K562 (cell line): ENCODE measurements at regions not wholly inside any gene's neighbourhood (a gene's known extent, or its start where the extent isn't known, plus 50 kb on each side); places are given as distances from the start of the nearest gene placed in this dataset.

ENCODE experiments used
- ATAC-seq: fragments of 200-7000 bp; cut with Tn5 transposase; 3 replicates; pipeline ENCODE4 v1.9.1; 2020; ENCODE audit warnings: moderate library complexity
- BruUV-seq: library from RNA; stranded (reverse); fragments of 400-500 nt; replicated peaks from 2 replicates; lab custom pipeline; 2021; lab: Mats Ljungman, UMichigan
- CTCF ChIA-PET: fragments of 300-600 bp; formaldehyde crosslinking; extraction: SDS; loops from one replicate; lab custom pipeline; 2021; ENCODE audit warnings: low intra/inter-chr PET ratio; lab: Yijun Ruan, JAX
- POLR2A ChIA-PET: fragments of 300-600, 350-650 bp; sonication (Branson Sonifier 250); formaldehyde crosslinking; extraction: SDS; loops from one replicate; lab custom pipeline; 2021; ENCODE audit warnings: antibody characterized with exemption, inconsistent platforms; lab: Yijun Ruan, JAX
- DNase-seq, 4 experiments: peaks; one replicate each; pipeline versions ENCODE4 v3.0.0 to v3.0.0-alpha.2; 2011 to 2018; ENCODE audit warnings: low spot score in 3 of 4, mixed read lengths in 3 of 4; ENCODE audit errors: extremely low read depth in 1 of 4
- FAIRE-seq: peaks from 2 replicates; lab custom pipeline; 2011; peaks lifted over from hg19 to GRCh38; lab: Jason Lieb, UNC
- H2AFZ ChIP-seq: 2 replicates; pipeline ENCODE4 v1.6.0; 2011; ENCODE audit warnings: low read depth, low read length, control low read depth, inconsistent platforms
- H3K27ac ChIP-seq: fragments of 200-600 bp; 3 replicates; pipeline ENCODE4 v1.8.0; 2011; ENCODE audit warnings: low read depth, mild to moderate bottlenecking, control low read depth, inconsistent platforms, low read length, moderate library complexity, mixed read lengths; ENCODE audit errors: extremely low read depth
- H3K27me3 ChIP-seq, 2 experiments: fragments of 300-600 bp in 1 of 2; 2 replicates in 1 of 2; 3 replicates in 1 of 2; pipeline versions ENCODE4 v1.6.0 to v1.8.0; 2011; ENCODE audit warnings: inconsistent platforms in 2 of 2, low read length in 2 of 2, mild to moderate bottlenecking in 1 of 2, mixed read lengths in 1 of 2, moderate library complexity in 1 of 2; ENCODE audit not compliant: control insufficient read depth in 2 of 2, insufficient read depth in 2 of 2
- H3K36me3 ChIP-seq: fragments of 300-600 bp; 3 replicates; pipeline ENCODE4 v1.8.0; 2011; ENCODE audit warnings: mild to moderate bottlenecking, low read length, inconsistent platforms; ENCODE audit not compliant: control insufficient read depth, insufficient read depth
- H3K4me1 ChIP-seq, 2 experiments: fragments of 200-600 bp in 1 of 2; replicated peaks in 1 of 2; 2 replicates in 1 of 2; 3 replicates in 1 of 2; pipeline versions ENCODE4 v1.5.1 to v1.8.0; 2011; ENCODE audit warnings: inconsistent platforms in 2 of 2, low read length in 2 of 2, mild to moderate bottlenecking in 1 of 2, mixed read lengths in 1 of 2, moderate library complexity in 1 of 2; ENCODE audit not compliant: control insufficient read depth in 2 of 2, insufficient read depth in 2 of 2
- H3K4me2 ChIP-seq: 2 replicates; pipeline ENCODE4 v1.6.1; 2011; ENCODE audit warnings: low read length, control low read depth, inconsistent platforms, mixed read lengths; ENCODE audit not compliant: insufficient read depth
- H3K4me3 ChIP-seq: fragments of 200-600 bp; sonication (generic), shearing (Covaris generic); 2 replicates; pipeline ENCODE4 v1.5.1; 2016; ENCODE audit warnings: control low read depth, inconsistent platforms
- H3K79me2 ChIP-seq: fragments of 200-600 bp; 3 replicates; pipeline ENCODE4 v1.8.0; 2011; ENCODE audit warnings: low read length, inconsistent platforms; ENCODE audit not compliant: control insufficient read depth, insufficient read depth
- H3K9ac ChIP-seq, 2 experiments: 2 replicates each; pipeline versions ENCODE4 v1.6.0 to v1.6.1; 2011; ENCODE audit warnings: low read depth in 2 of 2, low read length in 2 of 2, control low read depth in 1 of 2, inconsistent platforms in 1 of 2, mild to moderate bottlenecking in 1 of 2, mixed read lengths in 1 of 2; ENCODE audit not compliant: insufficient read depth in 1 of 2
- H3K9me1 ChIP-seq: one replicate; pipeline ENCODE4 v1.6.0; 2011; ENCODE audit warnings: inconsistent platforms, mild to moderate bottlenecking, low read length, moderate library complexity; ENCODE audit not compliant: control insufficient read depth, insufficient read depth
- H3K9me3 ChIP-seq: replicated peaks from 2 replicates; pipeline ENCODE4 v1.5.1; 2011; ENCODE audit warnings: low read depth, low read length, inconsistent platforms; ENCODE audit not compliant: control insufficient read depth, insufficient read depth
- H4K20me1 ChIP-seq: replicated peaks from 2 replicates; pipeline ENCODE4 v1.6.1; 2011; ENCODE audit warnings: low read length, inconsistent platforms, mixed read lengths; ENCODE audit not compliant: control insufficient read depth, insufficient read depth
- ATF4 ChIP-seq: fragments of 450-650 bp; formaldehyde crosslinking; IDR thresholded peaks from 2 replicates; pipeline ENCODE4 v1.4.0; 2022; ENCODE audit warnings: mild to moderate bottlenecking, moderate library complexity
- CBX2 ChIP-seq: fragments of 200-600 bp; sonication (generic); IDR thresholded peaks from one replicate; pipeline ENCODE4 v1.6.1; 2012; ENCODE audit warnings: mild to moderate bottlenecking, low read length, inconsistent platforms; ENCODE audit not compliant: insufficient read depth, poor library complexity, severe bottlenecking
- DEAF1 ChIP-seq: fragments of 450-650 bp; formaldehyde crosslinking; IDR thresholded peaks from 2 replicates; pipeline ENCODE4 v1.4.0; 2020; ENCODE audit warnings: mild to moderate bottlenecking, moderate library complexity
- DPF2 ChIP-seq: fragments of 450-650 bp; IDR thresholded peaks from 2 replicates; pipeline ENCODE4 v1.6.1; 2016
- E2F5 ChIP-seq: sonication (generic); formaldehyde crosslinking; IDR thresholded peaks from 2 replicates; pipeline ENCODE4 v1.8.0; 2022; ENCODE audit warnings: mild to moderate bottlenecking, missing genetic modification reagents
- EZH2 ChIP-seq: IDR thresholded peaks from 2 replicates; pipeline ENCODE4 v1.6.1; 2012; ENCODE audit warnings: low read depth, mild to moderate bottlenecking, inconsistent platforms, low read length, borderline replicate concordance
- MAFK ChIP-seq: IDR thresholded peaks from 2 replicates; pipeline ENCODE4 v1.6.1; 2011; ENCODE audit warnings: low read length, improper control_type of control experiment
- NFE2 ChIP-seq: IDR thresholded peaks from 2 replicates; pipeline ENCODE4 v1.6.1; 2014; ENCODE audit warnings: antibody characterized with exemption, low read depth
- SMARCE1 ChIP-seq: fragments of 450-650 bp; IDR thresholded peaks from 2 replicates; pipeline ENCODE4 v1.7.1; 2016; ENCODE audit warnings: mild to moderate bottlenecking
- SMC3 ChIP-seq: conservative IDR thresholded peaks from 2 replicates; pipeline ENCODE4 v1.6.1; 2011; ENCODE audit warnings: low read depth, low read length, improper control_type of control experiment; ENCODE audit not compliant: insufficient read depth
- SUPT5H ChIP-seq: fragments of 450-650 bp; IDR thresholded peaks from 2 replicates; pipeline ENCODE4 v1.6.1; 2016
- ZBTB5 ChIP-seq: fragments of 450-650 bp; IDR thresholded peaks from 2 replicates; pipeline ENCODE4 v1.6.1; 2017; ENCODE audit warnings: antibody characterized with exemption
- ZFP36 ChIP-seq: fragments of 150-350 bp; IDR thresholded peaks from 2 replicates; pipeline ENCODE4 v1.6.1; 2018; ENCODE audit warnings: low read length, low read depth; ENCODE audit not compliant: partially characterized antibody
- WGBS: fragments of 100-300 bp; shearing (Covaris generic); methylation state at CpG from one replicate; pipeline ENCODE4 v1.1.6; 2016; ENCODE audit warnings: low coverage, mixed read lengths; ENCODE audit not compliant: insufficient coverage; ENCODE audit errors: missing lambda C conversion rate; 5-methylcytosine and 5-hydroxymethylcytosine counted together
- in situ Hi-C: fragments of 300-500 bp; cut with MboI; formaldehyde crosslinking; loops from 4 replicates; pipeline ENCODE4 v1.15.0; 2018; ENCODE audit warnings: inconsistent platforms, mixed read lengths
- intact Hi-C: fragments of 100-400 bp; cut with micrococcal nuclease; formaldehyde crosslinking; loops from 2 replicates; pipeline ENCODE4 v1.14.2; 2022

- ChIA-PET POLR2A (no interaction called here), CTCF (no interaction called here)
- WGBS, result 8% methylated on average over 1 of the region's 1 CpG
- Histone ChIP-seq H3K27ac (no peak overlapping the region), H3K27me3 (no peaks in the 10 kb centered on the region), H3K9me3 (no peaks in the 10 kb centered on the region), H3K4me2 (no peak overlapping the region), H3K9ac (no peak overlapping the region), H3K9me1 (no peaks in the 10 kb centered on the region), H3K4me1 (no peaks in the 10 kb centered on the region), H3K4me3 (no peak overlapping the region), H4K20me1 (no peaks in the 10 kb centered on the region), H3K79me2 (no peaks in the 10 kb centered on the region), H2AFZ (no peak overlapping the region), H3K36me3 (no peaks in the 10 kb centered on the region)
- ATAC-seq, result no peak
- intact Hi-C loops, result no loop called here
- DNase-seq, result no peak
- no peak for TF ChIP-seq SUPT5H
- no peak for TF ChIP-seq DPF2
- no peak for TF ChIP-seq SMARCE1
- no peak for TF ChIP-seq MAFK
- no peak for TF ChIP-seq NFE2
- FAIRE-seq, result no peak
- in situ Hi-C loops, result no loop called here
- BruUV-seq, result no TSS peak
These were observed 241.7 kb downstream of the DSC3 start for GRCh38 chr18:30800800-30801199.

- no peak for FAIRE-seq
- CTCF ChIA-PET, result no interaction called here
- 19% methylated on average over 7 of the region's 7 CpGs for WGBS
- no peaks in the 10 kb centered on the region for H3K4me1 ChIP-seq
- H2AFZ ChIP-seq, result peak overlapping the region; percentile 1; the same call in 1 of the 2 replicates
- POLR2A ChIA-PET, result no interaction called here
- no peak overlapping the region for H3K9ac ChIP-seq
- H3K79me2 ChIP-seq, result no peaks in the 10 kb centered on the region
- H3K9me3 ChIP-seq, result no peaks in the 10 kb centered on the region
- H4K20me1 ChIP-seq, result no peaks in the 10 kb centered on the region
- no TSS peak for BruUV-seq
- no peak for DNase-seq
- in situ Hi-C loops, result no loop called here
- H3K27me3 ChIP-seq, result no peaks in the 10 kb centered on the region
- H3K4me3 ChIP-seq, result no peak overlapping the region
- H3K27ac ChIP-seq, result no peak overlapping the region
- no peak overlapping the region for H3K4me2 ChIP-seq
- H3K9me1 ChIP-seq, result no peaks in the 10 kb centered on the region
- no peaks in the 10 kb centered on the region for H3K36me3 ChIP-seq
- intact Hi-C loops, result no loop called here
- ATAC-seq, result no peak
- TF ChIP-seq DEAF1 (CRISPR knock-in tag) (no peak), ZFP36 (no peak), E2F5 (CRISPR knock-in tag) (no peak), ATF4 (CRISPR knock-in tag) (no peak), EZH2 (no peak), ZBTB5 (no peak), CBX2 (no peak), SMC3 (no peak)
These were observed 250.5 kb downstream of the DSC3 start for GRCh38 chr18:30792051-30792450.
